NCI-H187 treated with DMSO at 0.1 percent for 48 hours (cell line): ENCODE measurements at regions not wholly inside any gene's neighbourhood (a gene's known extent, or its start where the extent isn't known, plus 50 kb on each side); places are given as distances from the start of the nearest gene placed in this dataset.
"Not testable (repeated sequence)": the region's sequence is repeated elsewhere in the genome, so short reads cannot be mapped to it uniquely, and the experiment has no call there.

Experiments
- DNase-seq: peaks from one replicate; lab custom pipeline; 2025; lab: John Stamatoyannopoulos, UW

DNA sequence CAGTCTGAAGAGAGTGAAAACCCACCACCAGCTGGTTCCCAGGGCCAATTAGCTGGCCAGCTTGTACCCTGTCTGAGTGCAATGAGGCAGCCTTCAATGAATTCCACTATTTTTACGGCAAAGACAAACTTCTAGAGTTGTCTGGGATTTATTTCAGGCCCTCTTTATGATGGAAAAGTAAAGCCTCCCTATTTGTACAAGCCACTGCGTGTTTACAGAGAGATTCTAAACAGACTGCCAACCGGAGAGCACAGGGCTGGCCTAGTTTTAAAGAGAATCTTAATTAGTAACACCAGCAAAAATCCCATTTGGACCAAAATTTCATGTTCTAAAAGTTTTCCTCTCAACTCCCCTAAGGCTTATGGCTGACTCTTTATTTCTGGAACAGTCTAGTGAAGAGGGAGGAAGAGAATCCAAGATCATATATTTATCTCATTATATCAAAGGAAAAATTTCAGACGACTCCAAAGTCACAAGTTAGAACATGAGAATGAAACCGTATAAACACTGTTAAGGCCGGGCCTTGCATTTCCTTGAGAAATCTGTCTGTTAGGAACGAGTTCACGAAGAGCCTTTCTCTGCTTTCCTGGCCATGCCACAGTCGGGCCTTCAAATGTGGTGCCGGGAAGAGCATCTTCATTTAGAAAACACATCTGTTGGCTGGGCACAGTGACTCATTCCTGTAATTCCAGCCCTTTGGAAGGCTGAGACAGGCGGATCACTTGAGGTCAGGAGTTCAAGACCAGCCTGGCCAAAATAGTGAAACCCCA, 724.6 kb upstream of the NRP1 start:
- DNase-seq: no peak

DNA sequence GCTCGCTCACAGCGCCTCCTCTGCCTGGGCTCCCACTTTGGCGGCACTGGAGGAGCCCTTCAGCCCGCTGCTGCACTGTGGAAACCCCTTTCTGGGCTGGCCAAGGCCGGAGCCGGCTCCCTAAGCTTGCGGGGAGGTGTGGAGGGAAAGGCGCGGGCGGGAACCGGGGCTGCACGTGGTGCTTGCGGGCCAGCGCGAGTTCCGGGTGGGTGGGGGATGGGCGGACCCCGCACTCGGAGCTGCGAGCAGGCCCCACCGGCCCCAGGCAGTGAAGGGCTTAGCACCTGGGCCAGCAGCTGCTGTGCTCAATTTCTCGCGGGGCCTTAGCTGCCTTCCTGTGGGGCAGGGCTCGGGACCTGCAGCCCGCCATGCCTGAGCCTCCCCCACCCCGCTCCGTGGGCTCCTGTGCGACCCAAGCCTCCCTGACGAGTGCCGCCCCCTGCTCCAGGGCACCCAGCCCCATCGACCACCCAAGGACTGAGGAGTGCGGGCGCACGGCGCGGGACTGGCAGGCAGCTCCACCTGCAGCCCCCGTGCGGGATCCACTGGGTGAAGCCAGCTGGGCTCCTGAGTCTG, 721.0 kb upstream of the NRP1 start:
- DNase-seq: not testable (repeated sequence)

- no peak for DNase-seq
Observed at GRCh38 chr10:34049887-34050286, 715.4 kb upstream of the NRP1 start.

DNA sequence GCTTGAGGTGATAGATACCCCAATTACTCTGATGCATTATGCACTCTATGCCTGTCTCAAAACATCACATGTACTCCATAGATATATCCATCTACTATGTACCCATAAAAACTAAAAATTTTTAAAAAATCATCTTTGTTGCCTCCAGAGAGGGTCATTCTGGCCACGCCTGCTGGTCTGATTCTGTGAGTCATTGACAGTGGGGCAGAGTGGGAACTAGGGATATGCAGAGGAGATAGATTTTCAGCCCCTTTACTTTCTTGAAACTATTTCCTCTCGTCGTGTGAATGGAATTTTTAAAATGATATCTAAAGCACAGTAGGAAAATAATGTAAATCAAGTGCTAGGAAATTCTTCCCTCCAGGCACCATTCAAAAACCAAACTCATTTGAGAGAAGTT, 715.0 kb upstream of the NRP1 start:
- no peak for DNase-seq

DNA sequence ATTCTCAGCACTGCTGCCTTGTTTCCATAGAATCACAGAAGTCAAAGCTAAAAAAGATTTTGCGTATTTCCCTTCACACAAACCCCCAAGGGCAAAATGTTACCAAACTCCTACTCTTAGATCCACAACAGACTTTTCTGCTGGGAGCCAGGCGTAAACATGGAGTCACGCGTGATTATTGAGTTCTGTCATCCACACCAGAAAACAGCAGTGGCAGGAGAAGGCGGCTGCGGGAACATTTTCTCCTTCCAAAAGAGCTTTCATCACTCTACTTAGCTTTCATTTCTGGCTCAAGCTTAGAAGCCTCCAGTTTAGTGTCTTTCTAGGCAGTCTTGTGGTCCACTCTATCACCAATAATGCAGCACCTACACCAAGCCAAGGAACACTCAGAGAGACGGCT, 712.9 kb upstream of the NRP1 start:
- DNase-seq: no peak

- no peak for DNase-seq
Observed at GRCh38 chr10:34046506-34047034, 712.1 kb upstream of the NRP1 start.

- DNase-seq: no peak
Observed at GRCh38 chr10:34045571-34046190, 711.2 kb upstream of the NRP1 start.

DNA sequence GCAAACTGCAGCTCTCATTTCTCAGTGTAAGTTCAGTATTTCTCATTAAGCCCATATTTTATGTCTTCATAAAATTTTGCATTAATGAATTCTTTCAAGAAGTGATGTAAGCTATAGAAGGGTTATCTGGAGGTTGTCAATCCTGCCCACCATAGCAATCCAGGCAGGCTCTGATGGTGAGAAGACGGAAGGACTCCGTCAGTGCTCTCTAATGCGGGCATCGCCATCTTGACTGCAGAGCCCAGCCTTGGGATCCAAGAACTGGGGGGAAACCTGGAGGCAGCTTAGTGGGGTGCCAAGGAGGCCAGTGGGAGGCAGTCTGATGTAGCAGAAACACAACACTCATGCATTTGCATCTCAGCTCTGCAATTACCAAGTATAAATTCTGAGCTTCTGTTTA, 707.4 kb upstream of the NRP1 start:
- DNase-seq: no peak

DNA sequence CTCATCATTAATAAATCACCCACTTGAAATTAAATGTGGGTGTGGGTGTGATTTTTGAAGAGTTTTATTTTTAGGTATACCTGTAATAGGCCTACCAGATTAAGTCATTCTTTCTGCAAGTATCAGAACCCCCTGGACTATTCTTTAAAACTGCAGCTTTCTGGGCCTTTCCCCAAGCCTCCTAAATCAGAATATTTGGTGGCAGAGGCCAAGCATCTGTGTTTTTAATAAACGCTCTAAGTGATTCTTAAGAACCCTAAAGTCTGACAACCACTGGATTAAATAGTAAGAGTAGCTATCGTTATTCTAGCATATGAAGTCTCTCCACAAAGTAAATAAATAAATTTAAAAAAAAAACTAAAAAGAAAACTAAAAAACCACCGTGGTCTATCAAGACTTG, 703.0 kb upstream of the NRP1 start:
- DNase-seq: no peak

DNA sequence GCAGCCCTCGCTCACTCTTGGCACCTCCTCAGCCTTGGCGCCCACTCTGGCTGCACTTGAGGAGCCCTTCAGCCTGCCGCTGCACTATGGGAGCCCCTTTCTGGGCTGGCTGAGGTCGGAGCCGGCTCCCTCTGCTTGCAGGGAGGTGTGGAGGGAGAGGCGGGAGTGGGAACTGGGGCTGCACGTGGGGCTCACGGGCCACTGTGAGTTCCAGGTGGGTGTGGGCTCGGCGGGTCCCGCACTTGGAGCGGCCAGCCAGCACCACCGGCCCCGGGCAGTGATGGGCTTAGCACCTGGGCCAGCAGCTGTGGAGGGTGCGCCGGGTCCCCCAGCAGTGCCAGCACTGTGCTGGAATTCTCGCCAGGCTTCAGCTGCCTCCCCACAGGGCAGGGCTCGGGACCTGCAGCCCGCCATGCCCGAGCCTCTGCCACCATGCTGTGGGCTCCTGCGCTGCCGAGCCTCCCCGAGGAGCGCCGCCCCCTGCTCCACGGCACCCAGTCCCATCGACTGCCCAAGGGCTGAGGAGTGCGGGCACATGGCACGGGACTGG, 700.8 kb upstream of the NRP1 start:
- DNase-seq: not testable (repeated sequence)

GRCh38 chr10:34033078-34033477, 698.6 kb upstream of the NRP1 start:
- DNase-seq: no peak

DNA sequence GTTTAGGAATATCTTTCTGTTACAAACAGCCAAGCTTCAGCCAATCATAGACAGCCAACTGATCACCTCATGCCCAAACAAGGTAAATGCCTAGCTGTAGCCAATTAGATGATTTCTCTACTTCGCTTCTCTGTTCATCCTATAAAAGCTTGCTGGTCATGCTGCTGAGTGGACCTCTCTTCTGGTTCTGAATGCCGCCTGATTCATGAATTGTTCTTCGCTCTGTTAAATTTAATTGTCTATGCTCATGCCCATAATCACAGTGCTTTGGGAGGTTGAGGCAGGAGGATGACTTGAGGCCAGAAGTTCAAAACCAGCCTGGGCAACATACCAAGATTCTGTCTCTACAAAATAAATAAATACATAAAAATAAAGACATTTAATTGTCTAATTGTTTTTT, 698.1 kb upstream of the NRP1 start:
- DNase-seq: no peak

DNA sequence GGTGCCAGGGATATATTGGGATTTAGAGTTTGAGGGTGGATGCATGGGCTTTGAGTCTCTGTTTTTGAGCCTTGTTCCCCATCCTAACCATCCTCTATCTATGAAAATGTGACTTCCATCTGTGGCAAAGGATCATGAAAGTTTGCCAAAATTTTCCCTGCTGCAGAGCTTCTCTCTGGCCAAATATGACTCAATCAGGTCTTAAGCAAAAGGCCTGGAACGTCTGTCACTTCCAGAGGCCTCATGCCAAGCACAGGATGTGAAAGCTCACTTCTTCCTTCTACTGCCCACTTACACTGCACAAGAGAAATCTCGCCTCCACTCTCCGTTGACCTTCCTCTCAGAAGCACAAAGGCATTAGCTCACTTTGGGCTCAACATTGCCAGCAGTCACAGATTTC, 696.9 kb upstream of the NRP1 start:
- DNase-seq: no peak

GRCh38 chr10:34029455-34029854, 695.0 kb upstream of the NRP1 start:
- DNase-seq: no peak

- DNase-seq: no peak
Observed at GRCh38 chr10:34028936-34029335, 694.5 kb upstream of the NRP1 start.

DNA sequence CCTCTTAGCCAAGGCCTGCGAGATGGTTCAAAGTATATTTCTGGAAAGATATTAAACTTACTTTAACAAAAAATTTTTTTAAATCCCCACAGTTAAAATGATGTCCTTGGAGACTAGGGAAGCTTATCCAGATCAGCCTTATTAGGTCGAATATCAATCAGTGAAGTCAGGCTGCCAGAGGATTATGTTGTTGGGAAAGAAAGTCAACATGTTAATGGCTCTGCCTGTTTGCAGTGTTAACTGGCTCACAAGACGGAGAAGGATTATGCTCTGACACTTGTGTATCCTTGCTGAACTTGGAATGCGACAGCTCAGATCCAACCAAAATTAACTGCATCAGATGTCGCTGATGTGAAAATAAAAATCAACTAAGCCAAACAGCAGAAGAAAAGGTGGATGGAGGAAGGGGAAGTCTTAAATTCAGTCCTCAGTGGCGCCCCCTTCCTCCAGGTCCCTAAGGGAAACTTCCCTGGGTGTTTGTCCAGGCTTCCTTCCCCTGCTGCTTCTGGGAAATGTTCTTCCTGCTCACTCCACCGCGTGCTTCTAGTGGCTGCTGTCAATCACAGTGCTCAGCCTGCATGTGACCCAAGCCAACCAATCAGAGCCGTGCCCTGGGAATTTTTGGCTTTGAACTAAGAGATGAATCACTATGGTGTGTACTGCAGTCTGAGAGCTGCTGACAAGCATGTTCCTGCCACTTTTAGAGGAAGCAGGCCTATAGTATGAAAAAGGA, 690.4 kb upstream of the NRP1 start:
- no peak for DNase-seq

DNA sequence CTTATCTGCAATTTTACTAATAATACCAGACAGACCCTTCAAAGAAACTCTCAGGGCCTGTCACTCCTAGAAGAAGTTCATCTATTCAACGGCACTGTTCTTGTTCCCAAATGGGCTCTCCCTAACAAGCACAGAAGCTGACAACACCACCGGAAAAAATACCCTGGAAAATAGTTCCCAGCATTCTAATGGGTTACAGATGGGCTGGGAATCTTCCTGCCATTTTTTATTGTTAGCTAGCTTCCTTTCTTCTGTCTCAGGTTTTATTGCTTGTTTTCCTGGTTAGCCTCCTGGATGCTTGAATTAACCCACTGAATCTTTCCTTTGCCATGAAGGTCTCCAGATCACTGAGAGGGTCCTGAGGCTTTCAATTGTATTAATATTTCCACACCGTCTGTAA, 689.8 kb upstream of the NRP1 start:
- no peak for DNase-seq

DNA sequence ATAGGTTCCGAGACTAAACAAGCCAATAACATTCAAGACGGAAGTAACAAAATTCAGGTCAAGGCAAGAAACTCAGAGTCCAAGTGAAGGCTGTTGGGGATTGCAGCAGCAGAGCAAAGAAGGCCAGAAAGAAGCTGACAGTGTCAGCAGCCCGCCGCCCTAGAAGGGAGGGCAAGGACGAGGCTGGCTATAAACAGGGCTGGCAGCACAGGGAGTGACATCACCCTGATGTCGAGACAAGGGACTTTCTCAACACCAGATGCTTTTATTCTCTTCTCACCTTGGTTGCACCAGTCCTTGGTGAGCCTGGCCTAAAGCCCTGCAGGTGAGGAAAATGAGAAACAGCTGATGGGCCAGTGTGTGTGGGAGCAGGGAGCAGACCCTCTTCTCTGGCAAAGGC, 687.7 kb upstream of the NRP1 start:
- DNase-seq: no peak

DNA sequence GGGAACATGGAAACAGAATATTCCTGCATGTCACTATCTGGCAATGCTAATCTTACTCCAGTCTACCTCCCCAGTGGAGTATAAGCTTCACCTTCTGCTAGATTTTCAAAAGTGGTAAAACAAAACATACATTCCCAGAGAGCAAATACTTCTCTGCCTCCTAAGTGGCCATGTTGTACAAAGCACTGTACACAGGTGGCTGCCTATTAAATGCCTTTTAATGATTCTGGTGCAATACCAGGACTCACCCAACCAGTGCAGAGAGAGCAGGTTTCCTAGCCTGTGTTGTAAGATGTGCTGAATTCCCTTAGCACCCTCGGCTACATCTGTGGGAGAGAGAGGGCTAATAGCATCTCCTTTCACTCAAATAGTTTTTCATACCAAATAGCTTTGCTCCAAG, 684.3 kb upstream of the NRP1 start:
- DNase-seq: no peak

DNA sequence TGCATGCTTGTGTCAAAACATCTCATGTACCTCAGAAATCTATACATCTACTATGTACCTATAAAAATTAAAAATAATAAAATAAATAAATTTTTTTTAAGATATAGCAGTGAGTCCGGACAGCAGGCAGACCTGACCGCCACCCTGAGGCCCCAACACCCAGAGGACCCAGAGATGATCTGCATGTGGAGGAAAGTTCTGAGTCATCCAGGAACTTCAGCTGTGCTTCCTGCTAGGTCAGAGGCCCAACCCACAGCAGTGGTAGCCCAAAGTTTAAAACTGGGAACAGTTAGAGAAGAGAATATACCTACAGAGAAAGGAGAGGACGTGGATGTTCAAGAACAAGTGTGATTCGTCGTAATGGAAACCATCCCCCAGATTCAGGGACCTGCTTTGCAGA, 683.7 kb upstream of the NRP1 start:
- no peak for DNase-seq

DNA sequence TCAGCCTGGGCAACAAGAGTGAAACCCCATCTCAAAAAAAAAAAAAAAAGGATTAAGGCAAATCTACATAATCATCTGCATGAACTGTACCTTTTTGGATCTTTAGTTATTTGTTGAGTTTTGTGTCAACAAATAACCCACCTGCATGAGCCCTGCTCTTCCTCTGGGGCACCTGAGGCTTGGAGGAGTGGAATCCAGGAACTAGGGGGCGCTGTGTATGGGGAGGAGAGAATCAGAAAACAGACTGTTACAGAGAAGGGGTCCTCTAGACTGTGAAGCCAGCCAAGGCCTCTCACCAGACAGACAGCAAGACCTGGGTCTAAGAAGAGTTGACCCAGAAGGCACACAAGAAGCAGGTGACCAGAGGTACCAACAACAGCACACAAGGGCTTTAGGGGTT, 682.8 kb upstream of the NRP1 start:
- DNase-seq: no peak

DNA sequence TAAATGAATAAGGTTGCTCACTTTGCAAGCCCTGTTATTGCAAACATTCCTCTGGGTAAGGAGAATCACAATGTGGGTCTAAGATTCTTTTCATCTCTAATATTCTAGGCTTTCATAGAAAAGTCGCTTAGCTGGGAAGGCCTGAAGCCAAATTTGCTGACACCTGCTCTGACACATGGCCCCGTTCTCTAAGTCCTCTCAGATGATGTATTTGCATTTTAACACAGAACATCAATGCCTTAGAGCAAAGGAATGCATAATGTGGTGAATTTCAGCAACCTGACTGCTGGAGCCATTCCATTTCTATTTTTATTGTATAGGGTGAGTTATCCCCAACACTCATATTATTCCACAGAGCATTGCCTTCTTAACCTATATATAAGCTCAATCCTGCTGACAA, 682.1 kb upstream of the NRP1 start:
- DNase-seq: no peak
